Thyroid gland (tissue), 4 donors: ENCODE measurements at regions not wholly inside any gene's neighbourhood (a gene's known extent, or its start where the extent isn't known, plus 50 kb on each side); places are given as distances from the start of the nearest gene placed in this dataset.

Experiments
- DNase-seq, 2 donors: peaks; one replicate each; pipeline ENCODE4 v3.0.0-alpha.2; 2019
- H3K27ac ChIP-seq, 3 donors: fragments of 200-600 bp; sonication (generic); 1 replicate in 2 of 3; 2 replicates in 1 of 3; pipeline ENCODE4 v1.5.1; 2016 to 2019; ENCODE audit warnings: mild to moderate bottlenecking in 1 of 3, moderate library complexity in 1 of 3
- H3K27me3 ChIP-seq: fragments of 200-600 bp; sonication (generic); one replicate; pipeline ENCODE4 v1.5.1; 2019
- H3K36me3 ChIP-seq, 2 donors: fragments of 200-600 bp; sonication (generic); one replicate each; pipeline ENCODE4 v1.5.1; 2016 to 2019
- H3K4me1 ChIP-seq, 2 donors: fragments of 200-600 bp; sonication (generic); one replicate each; pipeline ENCODE4 v1.5.1; 2017 to 2019
- H3K4me3 ChIP-seq, 3 donors: fragments of 200-600 bp; sonication (generic); replicated peaks in 1 of 3; 1 replicate in 2 of 3; 2 replicates in 1 of 3; pipeline ENCODE4 v1.5.1; 2016; ENCODE audit warnings: mild to moderate bottlenecking in 1 of 3
- H3K9me3 ChIP-seq: fragments of 200-600 bp; sonication (generic); one replicate; pipeline ENCODE4 v1.5.1; 2017
- CTCF ChIP-seq, 6 experiments: fragments of 200-600 bp in 3 of 6; fragments of 450-650 bp in 3 of 6; sonication (generic) in 3 of 6; IDR thresholded peaks; one replicate each; pipeline ENCODE4 v1.5.1; 2016 to 2019; ENCODE audit warnings: antibody characterized with exemption in 6 of 6, mild to moderate bottlenecking in 2 of 6, inconsistent platforms in 1 of 6, moderate library complexity in 1 of 6
- POLR2A ChIP-seq, 2 donors: fragments of 450-650 bp; IDR thresholded peaks; one replicate each; pipeline ENCODE4 v1.6.1; 2017; ENCODE audit warnings: antibody characterized with exemption in 2 of 2, mild to moderate bottlenecking in 2 of 2, moderate library complexity in 1 of 2
- WGBS, 2 donors: methylation state at CpG; one replicate each; pipeline ENCODE4 v1.1.5; 2017; 5-methylcytosine and 5-hydroxymethylcytosine counted together
- intact Hi-C: fragments of 100-400 bp; cut with DNase I; formaldehyde crosslinking; loops from one replicate; pipeline ENCODE4 v1.15.1; 2023

- Histone ChIP-seq H3K36me3 (no peaks in the 10 kb centered on the region), H3K27ac (peak overlapping the region; percentile 12 to 99 (median 99)), H3K4me3 (no peak overlapping the region), H3K27me3 (no peaks in the 10 kb centered on the region), H3K4me1 (peaks cover 36 to 46% of the 10 kb centered on the region in 2 donors), H3K9me3 (no peaks in the 10 kb centered on the region)
- intact Hi-C loops, result loop anchor here (5.0 to 10.0 kb wide), 3 partner anchors 88 to 375 kb away; partner anchors contain the start of gene IRF2BP2
- no peak for DNase-seq
- TF ChIP-seq POLR2A (IDR thresholded peaks at IDR 0.05) (no peak), CTCF (IDR thresholded peaks at IDR 0.05) (no peak)
- WGBS, 2 donors, result 94 to 96% methylated on average over 15 of the region's 15 CpGs
Observed at GRCh38 chr1:234989479-234990327, 138.9 kb downstream of the TOMM20 start.

GRCh38 chr1:234989019-234989418, 139.6 kb downstream of the TOMM20 start:
- TF ChIP-seq POLR2A (IDR thresholded peaks at IDR 0.05) (no peak), CTCF (IDR thresholded peaks at IDR 0.05) (no peak)
- no peak overlapping the region for H3K4me3 ChIP-seq
- H3K36me3 ChIP-seq, result no peaks in the 10 kb centered on the region
- 88 to 93% methylated on average over 6 of the region's 6 CpGs for WGBS, 2 donors
- no peak for DNase-seq
- H3K4me1 ChIP-seq, result peaks cover 37 to 53% of the 10 kb centered on the region in 2 donors
- peak overlapping the region; percentile 12 to 99 (median 99) for H3K27ac ChIP-seq
- H3K27me3 ChIP-seq, result no peaks in the 10 kb centered on the region
- H3K9me3 ChIP-seq, result no peaks in the 10 kb centered on the region
- intact Hi-C loops, result loop anchor here (5.0 to 10.0 kb wide), 3 partner anchors 88 to 374 kb away; partner anchors contain the start of gene IRF2BP2

DNA sequence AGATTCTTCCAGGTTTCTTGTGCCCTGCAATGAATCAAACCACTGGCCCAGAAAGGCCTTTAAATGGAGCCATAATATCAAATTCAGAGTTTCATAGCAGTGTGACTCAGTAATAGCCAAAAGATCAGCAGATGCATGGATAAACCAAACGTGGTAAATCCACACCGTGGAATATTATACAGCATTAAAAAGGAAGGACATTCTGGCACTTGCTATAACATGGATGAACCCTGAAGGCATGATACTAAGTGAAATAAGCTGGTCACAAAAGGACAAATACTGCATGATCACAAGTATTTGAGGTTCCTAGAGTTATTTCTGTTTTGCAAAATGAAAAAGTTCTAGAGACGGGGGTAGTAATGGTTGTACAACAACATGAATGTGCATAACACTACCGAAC, 140.1 kb downstream of the TOMM20 start:
- intact Hi-C loops, result loop anchor here (5.0 to 10.0 kb wide), 3 partner anchors 89 to 374 kb away; partner anchors contain the start of gene IRF2BP2
- no peak for TF ChIP-seq CTCF (IDR thresholded peaks at IDR 0.05)
- no peak for TF ChIP-seq POLR2A (IDR thresholded peaks at IDR 0.05)
- peaks cover 37 to 56% of the 10 kb centered on the region in 2 donors for H3K4me1 ChIP-seq
- H3K9me3 ChIP-seq, result no peaks in the 10 kb centered on the region
- DNase-seq, result no peak
- H3K27ac ChIP-seq, result peak overlapping the region; percentile 99
- H3K27me3 ChIP-seq, result no peaks in the 10 kb centered on the region
- no peak overlapping the region for H3K4me3 ChIP-seq
- 95 to 99% methylated on average over 4 of the region's 4 CpGs for WGBS, 2 donors
- no peaks in the 10 kb centered on the region for H3K36me3 ChIP-seq

DNA sequence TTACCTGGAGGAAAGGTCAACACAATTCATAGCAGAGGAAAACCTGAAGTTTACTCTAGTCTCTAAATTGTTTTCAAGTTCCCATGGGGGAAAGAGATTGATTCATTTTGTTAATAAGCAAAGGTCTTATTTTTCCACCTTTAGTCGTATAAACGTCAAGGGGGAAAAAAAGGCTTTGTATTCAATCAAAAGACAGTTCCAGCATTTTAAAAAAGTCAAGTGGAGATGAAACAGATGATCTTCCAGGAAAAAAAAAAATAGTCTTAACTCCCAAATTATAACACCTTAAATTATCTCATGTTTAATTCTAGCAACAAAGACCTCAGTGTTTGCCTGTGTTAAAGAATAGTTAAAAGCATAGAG, 140.5 kb downstream of the TOMM20 start:
- 75 to 81% methylated on average over 2 of the region's 2 CpGs for WGBS, 2 donors
- TF ChIP-seq CTCF (IDR thresholded peaks at IDR 0.05), result no peak
- no peak for TF ChIP-seq POLR2A (IDR thresholded peaks at IDR 0.05)
- Histone ChIP-seq H3K4me1 (peaks cover 37 to 56% of the 10 kb centered on the region in 2 donors), H3K4me3 (no peak overlapping the region), H3K36me3 (no peaks in the 10 kb centered on the region), H3K27ac (peak overlapping the region; percentile 99), H3K27me3 (no peaks in the 10 kb centered on the region), H3K9me3 (no peaks in the 10 kb centered on the region)
- no peak for DNase-seq
- intact Hi-C loops, result loop anchor here (5.0 to 10.0 kb wide), 3 partner anchors 89 to 373 kb away; partner anchors contain the start of gene IRF2BP2
